ENCODE measurements at regions not wholly inside any gene's neighbourhood (a gene's known extent, or its start where the extent isn't known, plus 50 kb on each side); places are given as distances from the start of the nearest gene placed in this dataset.

- TF ChIP-seq CTCF (IDR thresholded peaks at IDR 0.05) (no peak), EZH2 (IDR thresholded peaks at IDR 0.05; ENCODE audit: borderline replicate concordance, insufficient read depth, low read depth, low read length, poor library complexity, severe bottlenecking) (no peak)
These were observed 229.7 kb downstream of the PRL start for GRCh38 chr6:22067122-22067521.

All from B cell (primary cell).